H9 (cell line): ENCODE measurements at regions not wholly inside any gene's neighbourhood (a gene's known extent, or its start where the extent isn't known, plus 50 kb on each side); places are given as distances from the start of the nearest gene placed in this dataset.

Experiments used
- DNase-seq: peaks from one replicate; pipeline ENCODE4 v3.0.0-alpha.2; 2017
- H2AFZ ChIP-seq: one replicate; pipeline ENCODE4 v1.6.1; 2013; ENCODE audit warnings: mild to moderate bottlenecking, low read length, control low read depth, moderate library complexity
- H2AK5ac ChIP-seq: 2 replicates; pipeline ENCODE4 v1.6.1; 2013; ENCODE audit warnings: low read length, control low read depth, mixed read lengths; ENCODE audit not compliant: insufficient read length
- H2BK120ac ChIP-seq: one replicate; pipeline ENCODE4 v1.6.1; 2013; ENCODE audit warnings: low read depth, mild to moderate bottlenecking, low read length, control low read depth, inconsistent platforms; ENCODE audit not compliant: poor library complexity, severe bottlenecking
- H2BK12ac ChIP-seq: 2 replicates; pipeline ENCODE4 v1.6.1; 2013; ENCODE audit warnings: low read length, control low read depth, mixed read lengths, low read depth; ENCODE audit not compliant: insufficient read length
- H2BK15ac ChIP-seq: 2 replicates; pipeline ENCODE4 v1.6.1; 2013; ENCODE audit warnings: low read depth, low read length, control low read depth
- H2BK20ac ChIP-seq: one replicate; pipeline ENCODE4 v1.6.1; 2013; ENCODE audit warnings: low read depth, mild to moderate bottlenecking, low read length, control low read depth, inconsistent platforms; ENCODE audit not compliant: poor library complexity, severe bottlenecking
- H2BK5ac ChIP-seq: 2 replicates; pipeline ENCODE4 v1.6.1; 2013; ENCODE audit warnings: low read length, control low read depth, mixed read lengths; ENCODE audit not compliant: insufficient read length
- H3K14ac ChIP-seq: 2 replicates; pipeline ENCODE4 v1.6.1; 2013; ENCODE audit warnings: low read length, control low read depth; ENCODE audit not compliant: insufficient read depth
- H3K18ac ChIP-seq: 2 replicates; pipeline ENCODE4 v1.6.1; 2013; ENCODE audit warnings: low read depth, mild to moderate bottlenecking, mixed read lengths, low read length, control low read depth; ENCODE audit not compliant: insufficient read length
- H3K23ac ChIP-seq: 2 replicates; pipeline ENCODE4 v1.6.1; 2013; ENCODE audit warnings: low read length, control low read depth, mixed read lengths, low read depth; ENCODE audit not compliant: insufficient read length
- H3K23me2 ChIP-seq: 2 replicates; pipeline ENCODE4 v1.6.1; 2013; ENCODE audit warnings: low read depth, mild to moderate bottlenecking, mixed read lengths, low read length, control low read depth; ENCODE audit not compliant: insufficient read length, poor library complexity, severe bottlenecking
- H3K27ac ChIP-seq: 2 replicates; pipeline ENCODE4 v1.5.1; 2013; ENCODE audit warnings: low read length, control low read depth, mixed read lengths, low read depth; ENCODE audit not compliant: insufficient read length
- H3K27me3 ChIP-seq: 2 replicates; pipeline ENCODE4 v1.6.1; 2013; ENCODE audit warnings: low read length, control low read depth, inconsistent platforms; ENCODE audit not compliant: insufficient read depth
- H3K4ac ChIP-seq: 2 replicates; pipeline ENCODE4 v1.6.1; 2013; ENCODE audit warnings: low read depth, mild to moderate bottlenecking, control low read depth, inconsistent platforms, low read length, moderate library complexity
- H3K4me1 ChIP-seq: 2 replicates; pipeline ENCODE4 v1.6.1; 2013; ENCODE audit warnings: low read length, control low read depth, inconsistent platforms; ENCODE audit not compliant: insufficient read depth
- H3K4me2 ChIP-seq: 2 replicates; pipeline ENCODE4 v1.6.1; 2013; ENCODE audit warnings: low read length, control low read depth, mixed read lengths; ENCODE audit not compliant: insufficient read length, insufficient read depth
- H3K56ac ChIP-seq: 2 replicates; pipeline ENCODE4 v1.6.1; 2013; ENCODE audit warnings: low read depth, mild to moderate bottlenecking, mixed read lengths, low read length, control low read depth; ENCODE audit not compliant: insufficient read length
- H3K79me1 ChIP-seq: 2 replicates; pipeline ENCODE4 v1.6.1; 2013; ENCODE audit warnings: low read depth, mild to moderate bottlenecking, moderate library complexity, low read length, control low read depth, inconsistent platforms; ENCODE audit not compliant: insufficient read depth, poor library complexity, severe bottlenecking
- H3K79me2 ChIP-seq: 2 replicates; pipeline ENCODE4 v1.6.1; 2013; ENCODE audit warnings: low read length, control low read depth, inconsistent platforms; ENCODE audit not compliant: insufficient read depth
- H3K9ac ChIP-seq: 2 replicates; pipeline ENCODE4 v1.6.1; 2013; ENCODE audit warnings: low read length, control low read depth, mixed read lengths; ENCODE audit not compliant: insufficient read length; ENCODE audit errors: extremely low read depth
- H3K9me3 ChIP-seq: one replicate; pipeline ENCODE4 v1.6.1; 2013; ENCODE audit warnings: low read depth, low read length, inconsistent platforms; ENCODE audit not compliant: control insufficient read depth
- H3T11ph ChIP-seq: one replicate; pipeline ENCODE4 v1.6.1; 2013; ENCODE audit warnings: mild to moderate bottlenecking, low read length, control low read depth, inconsistent platforms
- H4K20me1 ChIP-seq: one replicate; pipeline ENCODE4 v1.6.1; 2013; ENCODE audit not compliant: control insufficient read depth, insufficient read length, insufficient read depth
- H4K5ac ChIP-seq: 2 replicates; pipeline ENCODE4 v1.6.1; 2013; ENCODE audit warnings: low read depth, mild to moderate bottlenecking, mixed read lengths, low read length, control low read depth; ENCODE audit not compliant: insufficient read length
- H4K8ac ChIP-seq: replicated peaks from 2 replicates; pipeline ENCODE4 v1.6.1; 2013; ENCODE audit warnings: low read length, control low read depth, mixed read lengths, low read depth; ENCODE audit not compliant: insufficient read length
- H4K91ac ChIP-seq: 2 replicates; pipeline ENCODE4 v1.6.1; 2013; ENCODE audit warnings: low read depth, mild to moderate bottlenecking, moderate library complexity, mixed read lengths, low read length, control low read depth; ENCODE audit not compliant: insufficient read length
- H3K27ac Mint-ChIP-seq, 3 experiments: 2 replicates in 2 of 3; 3 replicates in 1 of 3; pipeline ENCODE4 v1.8.0; 2020 to 2021; ENCODE audit warnings: mixed read lengths in 3 of 3, mild to moderate bottlenecking in 1 of 3, moderate library complexity in 1 of 3
- H3K27me3 Mint-ChIP-seq: 2 replicates; pipeline ENCODE4 v1.8.0; 2021; ENCODE audit warnings: low read depth, mild to moderate bottlenecking, moderate library complexity, mixed read lengths
- H3K36me3 Mint-ChIP-seq, 3 experiments: 2 replicates in 2 of 3; 3 replicates in 1 of 3; pipeline ENCODE4 v1.8.0; 2020 to 2021; ENCODE audit warnings: low read depth in 3 of 3, mixed read lengths in 3 of 3; ENCODE audit not compliant: insufficient read depth in 1 of 3
- H3K4me1 Mint-ChIP-seq, 2 experiments: 2 replicates each; pipeline ENCODE4 v1.8.0; 2020; ENCODE audit warnings: mixed read lengths in 2 of 2
- H3K4me3 Mint-ChIP-seq, 2 experiments: 2 replicates in 1 of 2; 3 replicates in 1 of 2; pipeline ENCODE4 v1.8.0; 2020 to 2021; ENCODE audit warnings: mild to moderate bottlenecking in 2 of 2, mixed read lengths in 2 of 2, moderate library complexity in 1 of 2
- H3K9me3 Mint-ChIP-seq, 2 experiments: 2 replicates in 1 of 2; 3 replicates in 1 of 2; pipeline ENCODE4 v1.8.0; 2020; ENCODE audit warnings: mild to moderate bottlenecking in 2 of 2, mixed read lengths in 2 of 2, moderate library complexity in 1 of 2
- CTCF ChIP-seq: fragments of 200-600 bp; sonication (generic); conservative IDR thresholded peaks from 3 replicates; pipeline ENCODE4 v1.8.0; 2021; ENCODE audit warnings: antibody characterized with exemption, mild to moderate bottlenecking
- WGBS: extraction: QIAGEN DNeasy Blood & Tissue Kit; methylation state at CpG from one replicate; pipeline ENCODE4 v1.1.7; 2013; ENCODE audit warnings: missing lambda C conversion rate, low lambda C conversion rate, mixed read lengths; ENCODE audit not compliant: insufficient read length; ENCODE audit errors: extremely low coverage; 5-methylcytosine and 5-hydroxymethylcytosine counted together

DNA sequence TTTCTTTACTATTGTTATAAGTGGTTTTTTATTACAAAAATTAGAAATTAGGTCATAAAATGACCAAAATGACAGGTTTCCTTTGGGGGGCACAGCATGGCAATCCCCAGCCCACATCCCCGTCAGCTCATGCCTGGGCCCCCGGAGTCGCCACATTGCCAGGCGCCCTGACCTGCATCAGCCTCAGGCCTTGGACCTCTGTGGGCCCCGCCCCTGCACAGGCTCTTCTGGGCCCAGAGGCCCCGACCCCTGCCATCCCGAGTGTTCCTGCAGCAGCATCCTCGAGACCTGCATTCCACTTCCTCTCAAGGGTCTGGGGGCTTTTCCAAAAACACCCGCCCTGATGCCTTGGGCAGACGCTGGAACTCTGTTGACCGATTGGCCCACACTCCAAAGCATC lies 391.1 kb upstream of the MGMT start:
- H4K91ac ChIP-seq: no peak overlapping the region
- no peak overlapping the region for H4K5ac ChIP-seq
- H4K20me1 ChIP-seq: no peaks in the 10 kb centered on the region
- H2BK120ac ChIP-seq: no peak overlapping the region
- no peak overlapping the region for H2BK15ac ChIP-seq
- H3K4me1 ChIP-seq: no peaks in the 10 kb centered on the region
- H3K27ac ChIP-seq: no peak overlapping the region
- DNase-seq: no peak
- no peaks in the 10 kb centered on the region for H3K79me1 ChIP-seq
- no CpG with 5 or more reads among the region's 11 CpGs for WGBS
- H3K36me3 Mint-ChIP-seq: peaks cover 0 to 9% (median 0%) of the 10 kb centered on the region in 3 experiments; a peak in 1 of 7 replicates
- H3K56ac ChIP-seq: no peak overlapping the region
- H3K4me1 Mint-ChIP-seq: no peaks in the 10 kb centered on the region
- H2AFZ ChIP-seq: no peak overlapping the region
- H2BK5ac ChIP-seq: no peak overlapping the region
- H3K18ac ChIP-seq: no peak overlapping the region
- no peak overlapping the region for H2BK12ac ChIP-seq
- no peak overlapping the region for H3T11ph ChIP-seq
- no peak overlapping the region for H3K14ac ChIP-seq
- no peak overlapping the region for H3K4me2 ChIP-seq
- no peak overlapping the region for H3K23ac ChIP-seq
- H3K27ac Mint-ChIP-seq: no peak overlapping the region
- H3K79me2 ChIP-seq: no peaks in the 10 kb centered on the region
- H4K8ac ChIP-seq: no peak overlapping the region
- no peaks in the 10 kb centered on the region for H3K27me3 ChIP-seq
- H3K9ac ChIP-seq: no peak overlapping the region
- H3K4ac ChIP-seq: no peak overlapping the region
- no peaks in the 10 kb centered on the region for H3K23me2 ChIP-seq
- no peak overlapping the region for H2AK5ac ChIP-seq
- H3K4me3 Mint-ChIP-seq: no peak overlapping the region
- H3K9me3 Mint-ChIP-seq: peaks cover 6 to 10% of the 10 kb centered on the region in 2 experiments; a peak in 4 of 5 replicates
- TF ChIP-seq CTCF: no peak
- no peak overlapping the region for H2BK20ac ChIP-seq
- H3K9me3 ChIP-seq: no peaks in the 10 kb centered on the region
- H3K27me3 Mint-ChIP-seq: no peaks in the 10 kb centered on the region
